COR-L47 (cell line): ENCODE measurements at regions not wholly inside any gene's neighbourhood (a gene's known extent, or its start where the extent isn't known, plus 50 kb on each side); places are given as distances from the start of the nearest gene placed in this dataset.

ENCODE experiments used
- DNase-seq: peaks from one replicate; lab custom pipeline; 2025; lab: John Stamatoyannopoulos, UW

DNA sequence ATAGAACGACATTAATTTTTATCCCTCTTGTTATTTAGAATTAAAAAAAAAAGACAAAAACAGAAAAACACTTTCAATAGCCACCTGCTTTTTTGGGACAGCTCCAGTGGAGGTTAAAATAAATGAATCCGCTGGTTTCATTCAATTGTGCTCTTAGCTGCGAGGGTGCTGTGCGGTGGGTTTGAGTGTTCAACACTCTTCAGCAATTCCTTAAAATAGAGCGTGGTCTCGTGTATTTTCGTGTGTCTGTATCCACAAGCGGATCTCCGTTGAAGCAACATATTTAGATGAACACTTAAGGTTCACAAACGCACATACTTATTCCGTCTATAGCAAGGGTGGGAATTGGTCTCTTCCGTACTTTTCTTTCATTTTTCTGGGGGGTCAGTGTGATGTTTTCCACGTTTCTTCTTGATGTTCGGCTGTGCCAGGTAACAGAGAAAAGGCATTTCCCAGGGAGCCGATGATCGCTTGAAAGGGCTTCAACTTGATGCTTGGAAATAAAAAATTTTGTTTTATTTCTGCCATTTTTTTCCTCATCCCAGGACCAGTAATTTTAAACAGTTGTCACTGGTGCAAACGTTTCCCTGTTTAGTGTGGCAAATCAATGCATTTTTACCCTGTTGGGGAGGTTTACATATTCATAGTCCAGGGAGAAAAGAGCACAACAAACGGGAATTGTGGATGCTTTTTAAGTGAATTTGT lies 297.9 kb downstream of the IRF8 start:
- DNase-seq, result no peak

DNA sequence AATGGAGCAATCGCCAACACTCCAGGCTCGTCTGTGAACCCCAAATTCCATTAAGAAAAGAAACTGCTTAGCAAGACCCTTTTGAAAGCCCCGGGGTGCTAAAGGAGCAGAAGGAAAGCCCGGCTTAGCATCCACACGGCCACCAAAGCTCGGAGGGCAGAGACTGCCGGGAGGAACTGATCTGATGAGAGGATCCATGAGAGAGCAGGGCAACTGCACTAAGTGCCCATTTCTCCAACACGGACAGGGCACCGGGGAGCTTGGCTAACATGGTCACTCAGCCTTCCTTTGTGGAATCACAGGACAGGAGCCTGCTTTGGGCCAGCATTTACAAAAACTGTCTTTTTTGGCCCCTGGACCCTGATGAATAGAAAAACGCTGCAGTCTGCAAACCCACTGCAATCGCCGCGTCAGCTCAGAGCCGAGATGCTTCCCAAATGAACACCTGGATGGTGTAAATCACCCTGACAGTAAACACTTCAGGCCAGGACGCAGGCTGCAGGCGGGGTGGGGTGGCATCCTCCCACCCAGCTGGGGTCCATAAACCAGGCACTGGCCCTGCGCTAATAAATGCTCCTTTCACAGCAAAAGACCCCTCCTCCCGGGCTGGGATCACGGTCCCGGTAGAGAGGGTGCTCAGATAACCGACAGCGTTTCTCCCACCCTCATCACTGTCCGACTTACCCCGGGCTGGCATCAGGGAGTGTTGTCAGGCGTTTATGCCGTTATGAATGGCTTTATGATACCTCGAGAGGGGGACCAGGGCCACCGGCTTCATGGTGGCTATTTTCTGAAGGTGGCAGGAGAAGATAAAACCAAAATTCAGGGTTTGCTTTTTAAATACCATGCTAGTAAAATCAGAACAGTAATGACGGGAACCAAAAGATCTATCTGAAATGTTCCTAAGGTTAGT lies 299.5 kb downstream of the IRF8 start:
- no peak for DNase-seq

DNA sequence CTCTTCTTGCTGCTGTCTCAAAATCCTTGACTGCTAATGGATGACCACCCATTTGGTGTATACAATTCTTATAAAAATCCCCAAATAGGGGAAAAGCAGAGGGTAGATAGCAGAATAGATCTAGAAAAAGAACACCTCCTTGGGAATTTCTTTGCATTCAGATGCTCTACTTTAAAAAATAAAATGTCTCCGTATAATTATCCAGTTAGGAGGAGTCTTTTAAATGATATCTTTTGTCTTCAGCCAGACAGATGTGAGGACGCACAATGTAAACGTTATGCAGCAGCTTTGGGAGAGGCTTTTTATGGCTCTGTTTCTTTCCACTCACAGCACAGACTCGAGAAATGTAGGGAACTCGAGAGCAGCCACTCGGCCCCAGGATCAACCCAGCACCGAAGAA lies 300.2 kb downstream of the IRF8 start:
- no peak for DNase-seq

DNA sequence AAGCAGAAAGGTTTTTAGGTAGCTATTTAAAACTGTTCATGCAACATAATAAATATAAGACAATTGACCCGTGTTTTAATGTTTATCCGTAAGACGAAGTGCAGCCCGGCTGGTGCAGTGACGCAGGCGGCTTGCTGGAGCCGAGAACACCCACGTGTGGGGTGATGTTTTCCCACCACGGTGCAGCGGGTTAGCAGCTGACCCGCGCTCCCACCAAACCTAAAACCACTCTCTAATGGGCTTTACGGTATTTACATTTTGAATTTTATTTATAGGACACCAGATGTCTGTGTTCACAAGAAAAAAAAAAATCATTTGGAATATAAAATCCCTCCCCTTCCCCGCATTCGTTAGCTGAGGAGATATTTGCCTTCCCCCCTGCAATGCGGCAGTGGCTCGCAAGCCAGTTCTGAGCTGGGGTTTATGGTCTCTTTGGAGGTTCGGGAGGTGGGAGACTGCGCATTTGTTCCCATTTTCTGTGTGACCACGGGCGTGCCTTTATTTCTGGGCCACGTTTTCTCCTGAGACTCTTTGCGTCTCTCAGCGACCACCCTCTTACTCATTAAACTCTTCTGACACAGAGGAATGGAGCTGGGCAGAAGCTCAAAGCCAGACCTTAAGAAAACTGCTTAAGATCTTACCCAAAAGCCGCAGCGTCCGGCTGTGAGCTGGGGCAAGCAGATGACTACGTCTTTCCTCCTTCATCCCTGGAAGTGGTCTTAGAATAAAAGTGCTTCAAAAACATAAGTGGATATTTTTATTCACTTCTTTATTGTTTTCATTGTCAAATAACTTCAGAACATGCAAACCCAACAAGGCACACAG lies 301.1 kb downstream of the IRF8 start:
- DNase-seq, result no peak

DNA sequence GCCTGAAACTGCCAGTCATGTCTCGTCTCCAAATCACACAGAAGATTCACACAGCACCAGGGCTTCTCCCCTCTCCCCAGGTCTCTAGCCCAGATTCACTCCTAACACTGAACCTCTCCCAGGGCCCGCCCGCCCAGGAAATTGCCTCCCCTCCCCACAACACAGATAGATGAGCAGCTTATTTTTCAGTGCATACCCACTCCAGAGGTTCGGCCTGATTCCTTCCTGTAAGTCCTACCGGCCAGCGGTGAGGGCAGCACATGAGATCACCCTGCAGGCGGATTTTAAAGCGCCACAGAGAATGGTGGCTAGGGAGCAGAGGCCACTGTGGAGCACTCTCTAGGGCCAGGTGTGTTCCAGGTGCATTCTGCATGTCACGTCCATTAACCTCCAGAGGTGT lies 301.8 kb downstream of the IRF8 start:
- DNase-seq, result no peak

DNA sequence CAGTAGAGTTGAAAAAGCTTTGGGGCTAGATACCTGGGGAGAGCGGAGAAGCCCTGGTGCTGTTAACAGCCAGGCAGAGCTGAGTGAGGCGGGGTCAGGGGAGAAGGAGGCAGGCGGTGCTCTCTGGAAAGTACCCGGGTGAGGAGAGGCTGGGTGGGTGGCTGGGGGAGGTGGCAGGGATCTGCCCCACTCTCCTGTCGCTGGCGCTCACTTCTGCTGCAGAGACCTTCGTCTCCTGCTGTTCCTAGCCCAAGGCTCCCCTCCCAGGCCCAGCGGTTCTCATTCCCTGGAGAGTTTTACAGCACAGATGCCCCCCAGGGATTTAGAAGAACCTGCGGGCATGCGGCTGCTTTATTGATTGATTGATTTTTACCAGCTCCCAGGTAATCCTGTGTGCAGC lies 302.8 kb downstream of the IRF8 start:
- DNase-seq, result no peak

DNA sequence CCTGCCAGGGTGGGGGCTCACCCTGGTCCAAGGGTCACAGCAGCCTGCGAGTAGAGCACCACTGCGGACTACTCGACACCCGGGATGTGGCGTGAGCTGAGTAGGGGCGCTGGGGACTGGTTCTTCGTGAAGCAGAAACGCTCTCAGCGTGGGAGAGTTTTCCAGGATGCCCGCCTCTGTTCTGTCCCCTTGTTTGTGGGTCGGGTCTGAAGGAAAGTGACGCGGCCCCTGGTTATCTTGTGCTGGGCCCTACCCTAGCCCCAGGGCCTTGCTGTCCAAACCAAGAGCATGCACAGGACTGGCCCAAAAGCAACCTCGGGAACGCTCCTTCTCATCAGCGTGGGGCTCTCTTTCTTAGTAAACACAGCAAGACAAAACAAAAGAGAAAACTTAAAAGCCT lies 303.3 kb downstream of the IRF8 start:
- no peak for DNase-seq

DNA sequence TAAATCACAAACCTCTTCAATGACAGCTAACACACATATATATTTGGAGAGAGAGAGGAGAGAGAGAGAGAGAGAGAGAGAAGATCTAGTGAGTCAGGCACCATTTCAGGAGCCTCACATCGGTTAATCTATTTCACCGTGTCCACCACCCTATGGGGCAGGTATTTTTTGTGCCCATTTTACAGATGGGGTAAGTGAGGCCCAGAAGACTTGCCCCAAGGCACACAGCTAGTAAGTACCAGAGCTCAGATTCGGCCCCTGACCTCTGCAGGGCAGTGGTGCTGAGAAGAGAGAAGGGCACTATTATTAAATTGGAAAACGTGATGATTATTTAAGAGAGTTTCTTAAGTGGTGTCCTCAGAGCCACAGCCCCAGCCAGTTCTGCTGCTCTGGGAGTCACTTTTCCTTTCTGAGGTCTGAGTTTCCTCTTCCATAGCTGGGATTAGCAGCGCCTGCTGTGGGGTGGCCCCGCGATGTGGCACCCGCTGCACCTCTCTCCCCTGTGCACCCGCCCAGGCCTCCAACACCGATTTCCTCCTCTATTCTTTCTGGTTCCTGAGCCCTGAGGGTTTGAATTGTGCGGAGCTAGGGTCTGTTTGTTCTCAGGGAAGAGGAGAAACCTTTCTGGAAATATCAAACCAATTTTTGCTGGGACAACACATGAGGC lies 303.9 kb downstream of the IRF8 start:
- no peak for DNase-seq

DNA sequence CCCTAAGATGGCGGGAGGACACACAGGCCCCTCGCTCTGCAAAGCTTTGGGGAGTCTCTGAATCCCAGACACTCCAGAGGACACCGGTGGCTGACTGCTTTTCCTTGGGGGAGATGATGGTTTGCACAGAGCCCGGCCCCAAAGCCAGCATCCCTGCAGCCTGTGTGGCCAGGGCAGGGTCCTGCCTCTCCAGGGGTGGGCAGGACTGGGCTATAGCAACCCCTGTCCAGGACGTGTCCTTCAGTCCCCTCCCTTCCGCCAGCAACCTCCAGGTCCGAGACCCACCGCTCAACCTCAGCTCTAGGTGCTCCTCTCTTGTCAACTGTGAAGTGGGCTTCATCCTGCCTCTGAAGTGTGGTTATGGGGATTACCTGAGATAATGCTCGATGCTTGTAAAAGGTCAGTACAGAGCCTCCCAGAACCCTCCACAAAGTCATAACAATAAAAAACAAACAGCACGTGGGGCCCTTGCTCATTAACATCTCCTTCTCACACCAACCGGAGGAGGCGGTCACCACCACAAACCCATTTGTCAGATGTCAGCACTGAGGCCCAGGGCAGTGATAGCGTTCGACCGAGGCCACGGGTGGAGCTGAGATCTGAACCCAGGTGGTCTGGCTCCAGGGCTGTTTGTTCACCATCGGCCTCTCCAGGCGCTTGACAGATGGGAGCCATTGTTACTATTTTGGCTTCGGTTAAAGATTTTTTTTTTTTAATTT lies 304.8 kb downstream of the IRF8 start:
- DNase-seq, result no peak

DNA sequence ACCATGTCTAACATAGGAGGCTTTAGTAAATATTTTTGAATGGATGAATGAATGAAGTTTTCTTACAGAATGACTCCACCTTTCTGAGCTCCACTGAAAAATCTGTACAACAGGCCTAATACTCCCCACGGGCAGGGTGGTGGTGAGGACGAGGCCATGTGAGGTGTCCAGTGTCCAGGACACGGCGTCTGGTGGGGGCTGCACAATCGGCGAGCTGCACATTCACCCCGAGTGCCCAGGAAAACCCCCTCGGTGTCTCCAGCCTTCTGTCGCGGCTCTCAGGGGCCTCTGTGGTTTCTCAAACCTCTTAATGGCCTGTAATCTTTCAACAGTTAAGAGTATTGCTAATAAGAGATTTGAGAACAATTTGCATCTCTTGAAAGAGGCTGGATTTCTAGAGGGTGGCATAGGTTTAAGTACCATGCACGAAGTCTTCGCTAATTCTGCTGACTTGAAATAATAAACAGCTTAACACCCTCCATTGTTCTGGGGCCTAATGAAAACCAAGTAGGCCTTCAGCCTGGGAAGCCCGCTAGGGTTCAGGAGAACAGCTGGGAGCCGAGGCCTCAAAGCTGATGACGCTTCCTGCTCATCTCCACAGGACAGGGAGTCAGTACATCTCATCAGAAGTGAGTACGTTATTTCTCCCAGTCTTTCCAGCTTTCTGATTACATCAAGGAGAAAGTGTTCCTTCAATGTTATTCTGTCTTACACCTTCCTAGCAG lies 304.6 kb upstream of the FOXF1 start:
- no peak for DNase-seq

DNA sequence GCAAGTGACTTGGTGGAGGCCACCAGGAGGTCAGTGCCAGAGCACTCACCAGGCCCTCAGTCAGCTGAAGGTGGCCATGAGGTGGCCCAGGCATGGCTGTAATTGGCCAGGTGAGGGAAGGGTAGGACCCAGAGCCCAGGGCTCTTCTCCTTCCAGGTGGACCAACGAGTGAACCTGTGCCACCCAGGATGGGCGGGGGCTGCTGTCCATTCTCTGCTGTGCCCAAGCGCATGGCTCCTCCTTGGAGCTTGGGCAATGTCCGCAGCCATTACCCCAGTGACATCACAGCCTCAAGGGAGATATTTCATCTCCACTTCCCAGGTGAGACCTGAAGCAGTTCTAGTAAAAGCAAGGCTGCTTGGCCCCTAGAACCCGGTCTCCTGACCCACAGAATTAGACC lies 303.0 kb upstream of the FOXF1 start:
- no peak for DNase-seq

DNA sequence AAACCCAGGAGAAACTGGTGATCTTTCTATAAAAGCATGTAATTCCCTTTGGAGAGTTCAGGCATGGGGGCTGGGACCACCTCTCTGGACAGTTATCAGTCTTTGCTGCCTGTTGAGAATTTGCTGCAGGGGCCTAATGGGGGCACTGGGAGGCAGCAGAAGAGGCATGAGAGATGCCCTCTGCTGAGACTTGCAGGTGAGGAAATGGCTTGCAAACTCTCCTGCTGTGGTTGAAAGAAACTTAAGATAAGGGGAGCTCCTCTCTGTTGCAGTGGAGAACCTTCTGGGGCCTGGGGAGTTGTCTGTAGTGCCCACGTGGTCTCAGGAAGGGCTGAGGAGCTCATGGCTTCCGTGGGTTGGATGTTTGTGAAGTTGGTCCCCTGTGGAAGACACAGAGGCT lies 301.1 kb upstream of the FOXF1 start:
- no peak for DNase-seq

DNA sequence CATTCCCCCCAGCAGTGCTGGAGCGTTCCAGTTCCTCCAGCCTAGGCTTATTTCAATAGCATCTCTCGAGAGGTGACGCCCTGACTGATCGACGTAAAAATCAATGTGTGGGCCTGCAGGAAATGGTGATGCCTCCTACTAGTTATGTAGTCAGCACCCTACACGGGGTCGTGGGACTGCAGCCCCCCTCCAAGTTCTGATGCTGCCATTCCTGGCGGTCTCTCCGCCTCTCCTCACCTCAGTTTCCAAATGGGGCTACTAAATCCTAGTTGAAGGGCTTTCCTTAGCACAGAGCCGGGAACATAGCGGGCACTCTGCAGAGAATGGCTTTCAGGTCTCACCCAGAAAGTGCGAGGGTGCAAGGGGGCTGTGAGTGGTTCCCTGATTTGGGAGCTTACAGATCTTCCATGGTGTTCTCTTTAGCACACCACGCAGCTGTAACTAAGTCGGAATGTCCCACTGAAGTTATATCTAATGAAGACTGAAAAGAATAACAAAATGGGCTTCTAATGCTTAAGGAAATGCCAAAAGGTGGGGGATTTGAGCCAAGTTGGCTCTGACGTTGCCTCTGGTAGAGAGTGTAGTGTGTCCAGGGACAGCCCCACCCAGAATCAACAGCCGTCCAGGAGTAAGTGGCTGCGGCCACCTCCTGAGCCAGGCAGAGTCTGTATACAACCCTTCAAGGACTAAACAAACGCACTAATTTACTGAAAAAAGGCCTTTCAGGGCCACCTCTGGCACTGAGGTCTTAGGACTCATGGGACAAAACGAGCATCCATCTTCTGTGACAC lies 299.7 kb upstream of the FOXF1 start:
- no peak for DNase-seq

DNA sequence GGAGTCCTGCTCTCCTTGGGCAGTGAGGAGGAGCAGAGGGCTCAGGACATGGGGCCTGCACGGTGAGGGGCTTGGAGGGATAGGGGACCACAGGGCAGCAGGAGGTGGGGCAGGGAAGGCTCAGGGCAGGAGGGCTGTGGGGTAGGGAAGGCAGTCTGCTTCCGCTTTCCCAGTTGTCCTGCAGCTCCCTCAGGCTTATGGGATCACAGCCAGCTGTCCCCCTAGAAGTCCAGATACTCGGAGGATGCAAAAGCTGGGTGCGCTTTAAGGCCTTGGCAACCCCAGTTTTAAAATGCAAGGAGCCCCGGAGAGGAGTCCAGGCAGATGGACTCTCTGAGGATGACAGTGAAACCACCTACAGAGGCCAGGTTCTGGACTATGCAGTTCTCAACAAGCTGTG lies 299.1 kb upstream of the FOXF1 start:
- no peak for DNase-seq

DNA sequence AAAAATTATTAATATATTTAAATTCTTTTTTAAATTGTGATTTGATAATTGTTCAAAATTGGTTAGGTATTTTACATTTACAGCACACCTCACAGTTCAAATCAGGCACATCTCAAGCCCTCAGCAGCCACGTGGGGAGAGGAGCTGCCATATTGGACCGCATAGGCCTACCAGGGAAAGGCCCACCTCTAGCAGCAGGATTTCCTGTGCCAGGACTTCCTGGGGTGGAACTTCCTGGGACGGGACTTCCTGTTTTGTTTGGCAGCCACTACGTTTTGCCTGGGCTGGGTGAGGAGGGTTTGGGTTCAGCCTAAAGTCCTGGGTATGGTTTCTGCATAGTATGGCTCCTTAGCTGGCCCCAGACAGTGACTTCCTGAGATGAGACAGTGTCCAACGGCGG lies 298.5 kb upstream of the FOXF1 start:
- DNase-seq, result no peak

DNA sequence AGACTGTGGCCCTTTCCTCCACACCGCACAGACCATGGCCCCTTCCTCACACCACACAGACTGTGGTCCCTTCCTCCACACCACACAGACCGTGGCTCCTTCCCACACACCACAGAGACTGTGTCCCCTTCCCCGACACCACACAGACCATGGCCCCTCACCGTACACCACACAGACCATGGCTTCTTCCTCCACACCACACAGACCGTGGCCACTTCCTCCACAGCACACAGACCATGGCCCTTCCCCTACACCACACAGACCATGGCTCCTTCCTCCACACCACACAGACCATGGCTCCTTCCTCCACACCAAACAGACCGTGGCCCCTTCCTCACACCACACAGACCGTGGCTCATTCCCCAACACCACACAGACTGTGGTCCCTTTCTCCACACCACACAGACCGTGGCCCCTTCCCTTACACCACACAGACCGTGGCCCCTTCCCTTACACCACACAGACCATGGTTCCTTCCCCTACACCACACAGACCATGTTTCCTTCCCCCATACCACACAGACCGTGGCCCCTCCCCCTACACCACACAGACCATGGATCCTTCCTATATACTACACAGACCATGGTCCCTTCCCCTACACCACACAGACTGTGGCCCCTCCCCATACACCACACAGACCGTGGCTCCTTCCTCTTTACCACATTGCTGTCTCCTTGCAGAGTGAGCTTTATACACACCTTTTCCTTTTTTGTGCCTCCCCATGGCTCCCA lies 297.5 kb upstream of the FOXF1 start:
- DNase-seq, result no peak

DNA sequence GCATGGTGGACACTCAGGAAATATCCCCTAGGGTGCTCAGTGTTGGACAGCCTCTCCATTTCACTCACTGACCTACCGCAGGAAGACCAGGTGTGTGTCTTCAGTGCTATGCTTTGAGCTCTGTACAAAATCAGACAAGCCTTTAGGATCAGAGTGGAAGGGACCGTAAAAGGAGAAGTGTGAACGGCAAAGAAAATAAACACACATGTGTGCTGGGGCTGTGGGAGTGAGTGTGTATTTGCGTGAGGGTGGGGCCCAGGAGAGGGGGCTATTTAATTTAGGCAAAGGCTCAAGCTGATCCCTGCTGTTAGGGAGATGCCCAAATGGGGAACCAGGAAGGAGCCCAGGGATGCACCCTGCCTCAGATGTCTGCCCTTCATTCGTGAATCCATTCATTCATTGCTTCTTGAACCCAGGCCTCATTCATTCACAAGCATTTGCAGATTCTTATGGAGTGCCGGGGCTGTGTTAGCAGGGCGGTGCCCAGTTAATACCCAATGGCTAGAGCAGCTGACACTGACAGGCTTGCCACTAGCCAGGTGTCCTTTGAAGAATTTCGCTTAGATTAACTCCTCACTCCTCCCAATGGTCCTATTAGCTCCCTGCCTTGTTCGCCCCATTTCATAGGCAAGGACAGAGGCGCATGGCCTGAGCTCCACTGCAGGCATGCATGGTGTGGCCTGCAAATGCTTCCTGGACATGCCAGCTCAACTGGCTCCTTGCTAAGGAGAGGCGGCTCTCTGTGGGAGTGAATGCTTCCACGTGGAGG lies 296.7 kb upstream of the FOXF1 start:
- DNase-seq, result no peak
